HCT116 (cell line): ENCODE measurements at regions not wholly inside any gene's neighbourhood (a gene's known extent, or its start where the extent isn't known, plus 50 kb on each side); places are given as distances from the start of the nearest gene placed in this dataset.

ENCODE experiments used
- ATAC-seq: fragments of 200-7000 bp; cut with Tn5 transposase; 2 replicates; pipeline ENCODE4 v1.9.1; 2020; ENCODE audit warnings: mild to moderate bottlenecking, moderate library complexity
- BruUV-seq: library from RNA; stranded (reverse); fragments of 400-500 nt; replicated peaks from 2 replicates; lab custom pipeline; 2021; lab: Mats Ljungman, UMichigan
- CTCF ChIA-PET: fragments of 300-600 bp; sonication (Branson Sonifier 250); formaldehyde crosslinking; loops from one replicate; lab custom pipeline; 2021; ENCODE audit warnings: antibody characterized with exemption; lab: Charles Lee
- POLR2A ChIA-PET: fragments of 300-600, 350-600 bp; sonication (Branson Sonifier 250); formaldehyde crosslinking; loops from one replicate; lab custom pipeline; 2021; ENCODE audit warnings: antibody characterized with exemption; lab: Charles Lee
- RAD21 ChIA-PET, 2 experiments: fragments of 300-600 bp; sonication (Branson Sonifier 250); formaldehyde crosslinking; loops; one replicate each; lab custom pipeline; 2023; ENCODE audit warnings: low total read pairs in 2 of 2; ENCODE audit not compliant: uncharacterized antibody in 2 of 2, unreplicated experiment in 2 of 2, low non-redundant PET in 1 of 2; lab: Charles Lee
- DNase-seq: peaks from one replicate; pipeline ENCODE4 v3.0.0-alpha.2; 2010; ENCODE audit warnings: low read depth, low spot score
- H2AFZ ChIP-seq: fragments of 200-600 bp; shearing (Covaris generic), sonication (generic); 2 replicates; pipeline ENCODE4 v1.6.1; 2017; ENCODE audit warnings: low read depth, mixed run types, mixed read lengths, antibody characterized with exemption, low read length; ENCODE audit not compliant: poor library complexity, severe bottlenecking
- H3K27ac ChIP-seq: 2 replicates; pipeline ENCODE4 v1.5.1; 2012; ENCODE audit warnings: low read depth, low read length
- H3K27me3 ChIP-seq: fragments of 200-600 bp; sonication (generic); 2 replicates; pipeline ENCODE4 v1.6.1; 2016; ENCODE audit warnings: mixed run types, low read length, mixed read lengths; ENCODE audit not compliant: insufficient read depth
- H3K36me3 ChIP-seq, 2 experiments: fragments of 200-500 bp in 1 of 2; fragments of 200-600 bp in 1 of 2; sonication (Bioruptor generic) in 1 of 2; sonication (generic) in 1 of 2; 2 replicates each; pipeline versions ENCODE4 v1.5.1 to v1.6.1; 2014 to 2016; ENCODE audit warnings: low read length in 2 of 2, inconsistent platforms in 1 of 2, mixed read lengths in 1 of 2, mixed run types in 1 of 2; ENCODE audit not compliant: insufficient read depth in 2 of 2, control insufficient read depth in 1 of 2
- H3K4me1 ChIP-seq, 2 experiments: fragments of 200-600 bp in 1 of 2; sonication (generic) in 1 of 2; 2 replicates each; pipeline versions ENCODE4 v1.5.1 to v1.6.1; 2012 to 2017; ENCODE audit warnings: low read length in 2 of 2, inconsistent platforms in 1 of 2, mild to moderate bottlenecking in 1 of 2, mixed read lengths in 1 of 2, mixed run types in 1 of 2, moderate library complexity in 1 of 2; ENCODE audit not compliant: insufficient read depth in 2 of 2, control insufficient read depth in 1 of 2
- H3K4me2 ChIP-seq: fragments of 200-600 bp; sonication (generic); 2 replicates; pipeline ENCODE4 v1.6.1; 2017; ENCODE audit warnings: mixed run types, low read length, mixed read lengths
- H3K4me3 ChIP-seq, 2 experiments: fragments of 200-600 bp in 1 of 2; sonication (generic) in 1 of 2; replicated peaks in 1 of 2; 2 replicates each; pipeline ENCODE4 v1.5.1; 2011 to 2016; ENCODE audit warnings: low read length in 2 of 2, control low read depth in 1 of 2, low read depth in 1 of 2, mild to moderate bottlenecking in 1 of 2, mixed read lengths in 1 of 2, mixed run types in 1 of 2
- H3K79me2 ChIP-seq: fragments of 200-600 bp; sonication (generic); 2 replicates; pipeline ENCODE4 v1.6.1; 2017; ENCODE audit warnings: mild to moderate bottlenecking, mixed run types, low read length, moderate library complexity, mixed read lengths; ENCODE audit not compliant: insufficient read depth
- H3K9ac ChIP-seq: fragments of 200-600 bp; sonication (generic); 2 replicates; pipeline ENCODE4 v1.6.1; 2016; ENCODE audit warnings: low read length, mixed read lengths
- H3K9me2 ChIP-seq: fragments of 200-600 bp; sonication (generic), shearing (Covaris generic); 2 replicates; pipeline ENCODE4 v1.6.1; 2017; ENCODE audit warnings: mixed run types, mild to moderate bottlenecking, moderate library complexity; ENCODE audit not compliant: insufficient read depth
- H3K9me3 ChIP-seq, 2 experiments: fragments of 200-500 bp in 1 of 2; fragments of 200-600 bp in 1 of 2; sonication (Bioruptor generic) in 1 of 2; sonication (generic) in 1 of 2; 2 replicates each; pipeline ENCODE4 v1.6.1; 2014 to 2017; ENCODE audit warnings: low read length in 2 of 2, mixed read lengths in 2 of 2, inconsistent platforms in 1 of 2, low read depth in 1 of 2, mild to moderate bottlenecking in 1 of 2, mixed run types in 1 of 2, moderate library complexity in 1 of 2; ENCODE audit not compliant: control insufficient read depth in 1 of 2, insufficient read depth in 1 of 2
- H4K20me1 ChIP-seq: fragments of 200-600 bp; sonication (generic), shearing (Covaris generic); 2 replicates; pipeline ENCODE4 v1.6.1; 2017; ENCODE audit warnings: mixed run types, mild to moderate bottlenecking, moderate library complexity; ENCODE audit not compliant: insufficient read depth
- CTCF ChIP-seq, 3 experiments: fragments of 200-600 bp in 1 of 3; sonication (generic) in 1 of 3; IDR thresholded peaks in 2 of 3; conservative IDR thresholded peaks in 1 of 3; 2 replicates each; pipeline ENCODE4 v1.5.1; 2012 to 2017; ENCODE audit warnings: low read depth in 2 of 3, low read length in 2 of 3, antibody characterized with exemption in 1 of 3, borderline replicate concordance in 1 of 3, control low read depth in 1 of 3, mild to moderate bottlenecking in 1 of 3, mixed read lengths in 1 of 3, mixed run types in 1 of 3, moderate library complexity in 1 of 3; ENCODE audit not compliant: insufficient read depth in 1 of 3
- ELF1 ChIP-seq: IDR thresholded peaks from 2 replicates; pipeline ENCODE4 v1.6.1; 2012; ENCODE audit warnings: low read depth, borderline replicate concordance
- FOSL1 ChIP-seq: IDR thresholded peaks from 2 replicates; pipeline ENCODE4 v1.6.1; 2012; ENCODE audit warnings: low read depth
- RAD21 ChIP-seq: IDR thresholded peaks from 2 replicates; pipeline ENCODE4 v1.6.1; 2012; ENCODE audit warnings: low read depth, mild to moderate bottlenecking
- TCF7L2 ChIP-seq: IDR thresholded peaks from 2 replicates; pipeline ENCODE4 v1.7.0; 2011; ENCODE audit warnings: borderline replicate concordance, inconsistent platforms; ENCODE audit not compliant: insufficient read depth, insufficient read length; ENCODE audit errors: extremely low read depth
- YY1 ChIP-seq: IDR thresholded peaks from 2 replicates; pipeline ENCODE4 v1.6.1; 2011; ENCODE audit warnings: low read length, low read depth, moderate library complexity, mild to moderate bottlenecking; ENCODE audit not compliant: insufficient replicate concordance; ENCODE audit errors: extremely low read depth
- intact Hi-C: fragments of 100-400 bp; cut with micrococcal nuclease; formaldehyde crosslinking; loops from 2 replicates; pipeline ENCODE4 v1.10.0; 2022

GRCh38 chr2:33680644-33681363 lies 81.7 kb upstream of the FAM98A start:
- Histone ChIP-seq H3K4me2 (no peak overlapping the region), H4K20me1 (no peaks in the 10 kb centered on the region), H3K4me3 (no peak overlapping the region), H3K79me2 (no peaks in the 10 kb centered on the region), H3K9me2 (no peaks in the 10 kb centered on the region), H3K9ac (no peak overlapping the region), H3K27me3 (no peaks in the 10 kb centered on the region; the same call in 1 of the 2 replicates), H3K4me1 (no peaks in the 10 kb centered on the region), H2AFZ (no peak overlapping the region), H3K36me3 (no peaks in the 10 kb centered on the region), H3K9me3 (no peaks in the 10 kb centered on the region)
- intact Hi-C loops, result no loop called here
- DNase-seq (no peak), ATAC-seq (no peak)
- POLR2A ChIA-PET, result interaction anchor here (0.6 kb wide), 1 partner anchor 283 kb away, joined by 3 read pairs; no protein-coding TSS in a partner anchor
- no TSS peak for BruUV-seq
- CTCF ChIA-PET, result no interaction called here
- RAD21 ChIA-PET, result no interaction called here
- TF ChIP-seq RAD21, result no peak
- no peak for TF ChIP-seq YY1
- no peak for TF ChIP-seq ELF1
- no peak for TF ChIP-seq CTCF (IDR thresholded peaks at IDR 0.05 in 2 of 3, conservative IDR thresholded peaks at IDR 0.05 in 1 of 3; ENCODE audit: borderline replicate concordance in 1 of 3, insufficient read depth in 1 of 3, low read depth in 2 of 3, low read length in 2 of 3)
- TF ChIP-seq FOSL1, result no peak
- TF ChIP-seq TCF7L2, result no peak
- TF ChIP-seq, all 23 proteins: peak for 0
- no peak overlapping the region for H3K27ac ChIP-seq
